ENCODE measurements at regions not wholly inside any gene's neighbourhood (a gene's known extent, or its start where the extent isn't known, plus 50 kb on each side); places are given as distances from the start of the nearest gene placed in this dataset.

GRCh38 chr13:47826471-47826870, 174.6 kb downstream of the SUCLA2 start:
- TF ChIP-seq, protein P1, sequence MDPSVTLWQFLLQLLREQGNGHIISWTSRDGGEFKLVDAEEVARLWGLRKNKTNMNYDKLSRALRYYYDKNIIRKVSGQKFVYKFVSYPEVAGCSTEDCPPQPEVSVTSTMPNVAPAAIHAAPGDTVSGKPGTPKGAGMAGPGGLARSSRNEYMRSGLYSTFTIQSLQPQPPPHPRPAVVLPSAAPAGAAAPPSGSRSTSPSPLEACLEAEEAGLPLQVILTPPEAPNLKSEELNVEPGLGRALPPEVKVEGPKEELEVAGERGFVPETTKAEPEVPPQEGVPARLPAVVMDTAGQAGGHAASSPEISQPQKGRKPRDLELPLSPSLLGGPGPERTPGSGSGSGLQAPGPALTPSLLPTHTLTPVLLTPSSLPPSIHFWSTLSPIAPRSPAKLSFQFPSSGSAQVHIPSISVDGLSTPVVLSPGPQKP (IDR thresholded peaks at IDR 0.05; ENCODE audit: borderline replicate concordance, low read depth, low read length), result no peak
- TF ChIP-seq, protein P2, sequence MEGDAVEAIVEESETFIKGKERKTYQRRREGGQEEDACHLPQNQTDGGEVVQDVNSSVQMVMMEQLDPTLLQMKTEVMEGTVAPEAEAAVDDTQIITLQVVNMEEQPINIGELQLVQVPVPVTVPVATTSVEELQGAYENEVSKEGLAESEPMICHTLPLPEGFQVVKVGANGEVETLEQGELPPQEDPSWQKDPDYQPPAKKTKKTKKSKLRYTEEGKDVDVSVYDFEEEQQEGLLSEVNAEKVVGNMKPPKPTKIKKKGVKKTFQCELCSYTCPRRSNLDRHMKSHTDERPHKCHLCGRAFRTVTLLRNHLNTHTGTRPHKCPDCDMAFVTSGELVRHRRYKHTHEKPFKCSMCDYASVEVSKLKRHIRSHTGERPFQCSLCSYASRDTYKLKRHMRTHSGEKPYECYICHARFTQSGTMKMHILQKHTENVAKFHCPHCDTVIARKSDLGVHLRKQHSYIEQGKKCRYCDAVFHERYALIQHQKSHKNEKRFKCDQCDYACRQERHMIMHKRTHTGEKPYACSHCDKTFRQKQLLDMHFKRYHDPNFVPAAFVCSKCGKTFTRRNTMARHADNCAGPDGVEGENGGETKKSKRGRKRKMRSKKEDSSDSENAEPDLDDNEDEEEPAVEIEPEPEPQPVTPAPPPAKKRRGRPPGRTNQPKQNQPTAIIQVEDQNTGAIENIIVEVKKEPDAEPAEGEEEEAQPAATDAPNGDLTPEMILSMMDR (conservative IDR thresholded peaks at IDR 0.05; ENCODE audit: low read depth, low read length), result no peak
- TF ChIP-seq USF2 (IDR thresholded peaks at IDR 0.05; ENCODE audit: low read depth, low read length) (no peak), POLR2A (IDR thresholded peaks at IDR 0.05; ENCODE audit: low read depth, low read length) (no peak), CHD1 (IDR thresholded peaks at IDR 0.05; ENCODE audit: low read depth, low read length) (no peak), FOS (IDR thresholded peaks at IDR 0.05; ENCODE audit: low read depth, low read length) (no peak), BHLHE40 (IDR thresholded peaks at IDR 0.05; ENCODE audit: low read depth, low read length) (no peak), RFX5 (IDR thresholded peaks at IDR 0.05; ENCODE audit: low read depth, low read length) (no peak), MAFK (IDR thresholded peaks at IDR 0.05; ENCODE audit: low read depth, low read length) (no peak), RAD21 (IDR thresholded peaks at IDR 0.05; ENCODE audit: low read length) (no peak)
